HG03039 (cell line): ENCODE measurements at regions not wholly inside any gene's neighbourhood (a gene's known extent, or its start where the extent isn't known, plus 50 kb on each side); places are given as distances from the start of the nearest gene placed in this dataset.

Experiments
- ATAC-seq: cut with Tn5 transposase; IDR thresholded peaks from one replicate; pipeline ENCODE4 v1.9.1; 2021; ENCODE audit warnings: mild to moderate bottlenecking, moderate library complexity; ENCODE audit not compliant: unreplicated experiment

GRCh38 chr2:204012072-204012653 is 75.6 kb downstream of the ICOS start:
- ATAC-seq, result no peak

GRCh38 chr2:204015118-204015843 is 78.7 kb downstream of the ICOS start:
- ATAC-seq, result no peak

GRCh38 chr2:204018717-204019116 is 82.2 kb downstream of the ICOS start:
- ATAC-seq, result no peak

GRCh38 chr2:204019572-204020501 is 83.3 kb downstream of the ICOS start:
- no peak for ATAC-seq

GRCh38 chr2:204021290-204022081 is 84.9 kb downstream of the ICOS start:
- no peak for ATAC-seq

- ATAC-seq, result no peak
Observed at GRCh38 chr2:204022550-204022949, 86.0 kb downstream of the ICOS start.

- ATAC-seq, result no peak
Observed at GRCh38 chr2:204023088-204023487, 86.5 kb downstream of the ICOS start.

- ATAC-seq, result no peak
Observed at GRCh38 chr2:204024503-204024902, 87.9 kb downstream of the ICOS start.

- ATAC-seq, result no peak
Observed at GRCh38 chr2:204024906-204025475, 88.4 kb downstream of the ICOS start.

- ATAC-seq, result no peak
Observed at GRCh38 chr2:204026294-204026693, 89.7 kb downstream of the ICOS start.

GRCh38 chr2:204027091-204027490 is 90.5 kb downstream of the ICOS start:
- ATAC-seq, result no peak

GRCh38 chr2:204030322-204030721 is 93.8 kb downstream of the ICOS start:
- no peak for ATAC-seq

GRCh38 chr2:204031056-204031455 is 94.5 kb downstream of the ICOS start:
- no peak for ATAC-seq

GRCh38 chr2:204032301-204032700 is 95.7 kb downstream of the ICOS start:
- no peak for ATAC-seq

GRCh38 chr2:204033611-204034495 is 97.3 kb downstream of the ICOS start:
- no peak for ATAC-seq

- no peak for ATAC-seq
Observed at GRCh38 chr2:204036706-204037105, 100.1 kb downstream of the ICOS start.

- ATAC-seq, result no peak
Observed at GRCh38 chr2:204037286-204037685, 100.7 kb downstream of the ICOS start.

GRCh38 chr2:204039298-204039838 is 102.8 kb downstream of the ICOS start:
- no peak for ATAC-seq

- ATAC-seq, result no peak
Observed at GRCh38 chr2:204040016-204040415, 103.5 kb downstream of the ICOS start.
